ENCODE measurements at regions not wholly inside any gene's neighbourhood (a gene's known extent, or its start where the extent isn't known, plus 50 kb on each side); places are given as distances from the start of the nearest gene placed in this dataset.
A peak's percentile ranks its signal among the peaks of the same experiment; 100 is the strongest.

GRCh38 chr13:21812192-21812626 is 141.3 kb downstream of the FGF9 start:
- Histone ChIP-seq H3K4me3 (ENCODE audit: low read depth, low read length) (no peak overlapping the region), H3K36me3 (ENCODE audit: control insufficient read depth in 2 of 2, insufficient read depth in 1 of 2, low read length in 2 of 2) (no peaks in the 10 kb centered on the region), H3K9me3 (ENCODE audit: control insufficient read depth, insufficient read depth, low read depth, low read length) (no peaks in the 10 kb centered on the region), H3K4me1 (ENCODE audit: control insufficient read depth, insufficient read depth, low read length) (0 out of 2 replicates have a peak, but pooled peaks cover 7% of the 10 kb centered on the region), H3K27ac (ENCODE audit: extremely low read depth, low read depth, low read length) (no peak overlapping the region)
- POLR2A ChIA-PET, result no interaction called here
- CTCF ChIA-PET, result interaction anchor here (0.7 to 0.8 kb wide), 2 partner anchors 9 to 486 kb away, joined by 4 read pairs; no protein-coding TSS in a partner anchor
- TF ChIP-seq ZNF214 (tag by site-specific recombination; IDR thresholded peaks at IDR 0.05; ENCODE audit: borderline replicate concordance) (no peak), ZNF138 (tag by site-specific recombination; IDR thresholded peaks at IDR 0.05; ENCODE audit: borderline replicate concordance) (no peak), ZXDB (tag by site-specific recombination; IDR thresholded peaks at IDR 0.05) (no peak), GLIS1 (tag by site-specific recombination; IDR thresholded peaks at IDR 0.05) (peak; percentile 95), ZNF433 (tag by site-specific recombination; IDR thresholded peaks at IDR 0.05; ENCODE audit: low read depth) (no peak), MZF1 (tag by site-specific recombination; IDR thresholded peaks at IDR 0.05; ENCODE audit: borderline replicate concordance) (0 out of 2 replicates have a peak, but pooled peaks have one; percentile 28), SETDB1 (IDR thresholded peaks at IDR 0.05; ENCODE audit: insufficient read length, low read length) (no peak), ZNF211 (tag by site-specific recombination; IDR thresholded peaks at IDR 0.05; ENCODE audit: low read depth) (no peak), ZNF510 (tag by site-specific recombination; IDR thresholded peaks at IDR 0.05; ENCODE audit: insufficient replicate concordance) (no peak), ZNF529 (tag by site-specific recombination; IDR thresholded peaks at IDR 0.05; ENCODE audit: insufficient replicate concordance) (no peak), ZNF768 (tag by site-specific recombination; IDR thresholded peaks at IDR 0.05) (peak; percentile 74), MEIS1 (CRISPR knock-in tag; IDR thresholded peaks at IDR 0.05; ENCODE audit: borderline replicate concordance) (no peak), IKZF3 (tag by site-specific recombination; IDR thresholded peaks at IDR 0.05) (peak; percentile 84), ZNF449 (tag by site-specific recombination; IDR thresholded peaks at IDR 0.05) (no peak), ZNF311 (tag by site-specific recombination; IDR thresholded peaks at IDR 0.05; ENCODE audit: borderline replicate concordance) (no peak), GFI1B (tag by site-specific recombination; IDR thresholded peaks at IDR 0.05) (peak; percentile 44; the same call in 1 of the 2 replicates), GLIS2 (tag by site-specific recombination; IDR thresholded peaks at IDR 0.05) (peak; percentile 67), ZBTB11 (tag by site-specific recombination; conservative IDR thresholded peaks at IDR 0.05; ENCODE audit: low read depth) (0 out of 2 replicates have a peak, but pooled peaks have one; percentile 31), PRDM2 (tag by site-specific recombination; IDR thresholded peaks at IDR 0.05; ENCODE audit: borderline replicate concordance) (no peak), OVOL3 (tag by site-specific recombination; IDR thresholded peaks at IDR 0.05) (peak; percentile 57; the same call in 1 of the 2 replicates), ZNF16 (tag by site-specific recombination; IDR thresholded peaks at IDR 0.05; ENCODE audit: low read depth) (no peak), ZBTB48 (tag by site-specific recombination; IDR thresholded peaks at IDR 0.05) (peak; percentile 69), ZNF24 (tag by site-specific recombination; IDR thresholded peaks at IDR 0.05) (peak; percentile 49; the same call in 1 of the 2 replicates), WT1 (tag by site-specific recombination; IDR thresholded peaks at IDR 0.05) (0 out of 2 replicates have a peak, but pooled peaks have one; percentile 35), ZNF157 (tag by site-specific recombination; IDR thresholded peaks at IDR 0.05) (no peak)
- TF ChIP-seq, protein P1, sequence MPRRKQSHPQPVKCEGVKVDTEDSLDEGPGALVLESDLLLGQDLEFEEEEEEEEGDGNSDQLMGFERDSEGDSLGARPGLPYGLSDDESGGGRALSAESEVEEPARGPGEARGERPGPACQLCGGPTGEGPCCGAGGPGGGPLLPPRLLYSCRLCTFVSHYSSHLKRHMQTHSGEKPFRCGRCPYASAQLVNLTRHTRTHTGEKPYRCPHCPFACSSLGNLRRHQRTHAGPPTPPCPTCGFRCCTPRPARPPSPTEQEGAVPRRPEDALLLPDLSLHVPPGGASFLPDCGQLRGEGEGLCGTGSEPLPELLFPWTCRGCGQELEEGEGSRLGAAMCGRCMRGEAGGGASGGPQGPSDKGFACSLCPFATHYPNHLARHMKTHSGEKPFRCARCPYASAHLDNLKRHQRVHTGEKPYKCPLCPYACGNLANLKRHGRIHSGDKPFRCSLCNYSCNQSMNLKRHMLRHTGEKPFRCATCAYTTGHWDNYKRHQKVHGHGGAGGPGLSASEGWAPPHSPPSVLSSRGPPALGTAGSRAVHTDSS (tag by site-specific recombination; IDR thresholded peaks at IDR 0.05), result no peak
